Left lung (tissue), 4 donors: ENCODE measurements at regions not wholly inside any gene's neighbourhood (a gene's known extent, or its start where the extent isn't known, plus 50 kb on each side); places are given as distances from the start of the nearest gene placed in this dataset.

ENCODE experiments used
- ATAC-seq: fragments of 200-7000 bp; cut with Tn5 transposase; one replicate; pipeline ENCODE4 v1.9.1; 2020; ENCODE audit warnings: moderate library complexity
- DNase-seq, 4 donors: peaks; one replicate each; pipeline ENCODE4 v3.0.0-alpha.2; 2013 to 2020
- H3K27ac ChIP-seq, 2 donors: fragments of 200-600 bp; sonication (generic) in 1 of 2; one replicate each; pipeline versions ENCODE4 v1.5.0 to v1.8.0; 2020 to 2021
- H3K27me3 ChIP-seq, 2 donors: fragments of 200-600 bp; sonication (generic) in 1 of 2; one replicate each; pipeline versions ENCODE4 v1.5.0 to v1.8.0; 2020 to 2021
- H3K36me3 ChIP-seq, 2 donors: fragments of 200-600 bp; sonication (generic) in 1 of 2; one replicate each; pipeline versions ENCODE4 v1.5.0 to v1.8.0; 2020 to 2021
- H3K4me1 ChIP-seq, 2 donors: fragments of 200-600 bp; one replicate each; pipeline ENCODE4 v1.8.0; 2021
- H3K4me3 ChIP-seq, 2 donors: fragments of 200-600 bp; sonication (generic) in 1 of 2; one replicate each; pipeline versions ENCODE4 v1.5.0 to v1.8.0; 2020 to 2021; ENCODE audit warnings: mild to moderate bottlenecking in 1 of 2
- H3K9me3 ChIP-seq, 2 donors: fragments of 200-600 bp; sonication (generic) in 1 of 2; one replicate each; pipeline versions ENCODE4 v1.5.0 to v1.8.0; 2020 to 2021
- CTCF ChIP-seq, 2 donors: fragments of 200-600 bp; sonication (generic) in 1 of 2; IDR thresholded peaks; one replicate each; pipeline versions ENCODE4 v1.5.0 to v1.8.0; 2021; ENCODE audit warnings: antibody characterized with exemption in 2 of 2
- intact Hi-C, 2 donors: fragments of 100-400 bp; cut with DNase I; formaldehyde crosslinking; loops; one replicate each; pipeline versions ENCODE4 v1.11.2 to v1.14.2; 2022
- donor health status: DM: no; HTN: yes; CAD: no.
- donor health status: DM: no; HTN: no; CAD: no.

- Histone ChIP-seq H3K9me3 (peaks cover 0 to 15% of the 10 kb centered on the region in 2 donors), H3K27me3 (no peaks in the 10 kb centered on the region), H3K4me1 (no peaks in the 10 kb centered on the region), H3K36me3 (no peaks in the 10 kb centered on the region), H3K27ac (no peak overlapping the region), H3K4me3 (no peak overlapping the region)
- intact Hi-C loops = no loop called here
- DNase-seq = no peak
- TF ChIP-seq CTCF (IDR thresholded peaks at IDR 0.05) = no peak
- peak; percentile 93 for ATAC-seq
These were observed 1456.1 kb downstream of the BRINP3 start for GRCh38 chr1:189021577-189021976.

- Histone ChIP-seq H3K27ac (no peak overlapping the region), H3K9me3 (peaks cover 0 to 15% of the 10 kb centered on the region in 2 donors), H3K27me3 (no peaks in the 10 kb centered on the region), H3K36me3 (no peaks in the 10 kb centered on the region), H3K4me3 (no peak overlapping the region), H3K4me1 (no peaks in the 10 kb centered on the region)
- no peak for DNase-seq
- TF ChIP-seq CTCF (IDR thresholded peaks at IDR 0.05) = no peak
- intact Hi-C loops = no loop called here
- ATAC-seq = no peak
These were observed 1455.6 kb downstream of the BRINP3 start for GRCh38 chr1:189022015-189022414.

GRCh38 chr1:189027512-189027911 is 1450.2 kb downstream of the BRINP3 start:
- Histone ChIP-seq H3K4me3 (no peak overlapping the region), H3K4me1 (no peaks in the 10 kb centered on the region), H3K36me3 (no peaks in the 10 kb centered on the region), H3K27ac (no peak overlapping the region), H3K27me3 (no peaks in the 10 kb centered on the region), H3K9me3 (peaks cover 0 to 11% of the 10 kb centered on the region in 2 donors)
- peak; percentile 61 for ATAC-seq
- DNase-seq = no peak
- intact Hi-C loops = no loop called here
- no peak for TF ChIP-seq CTCF (IDR thresholded peaks at IDR 0.05)

DNA sequence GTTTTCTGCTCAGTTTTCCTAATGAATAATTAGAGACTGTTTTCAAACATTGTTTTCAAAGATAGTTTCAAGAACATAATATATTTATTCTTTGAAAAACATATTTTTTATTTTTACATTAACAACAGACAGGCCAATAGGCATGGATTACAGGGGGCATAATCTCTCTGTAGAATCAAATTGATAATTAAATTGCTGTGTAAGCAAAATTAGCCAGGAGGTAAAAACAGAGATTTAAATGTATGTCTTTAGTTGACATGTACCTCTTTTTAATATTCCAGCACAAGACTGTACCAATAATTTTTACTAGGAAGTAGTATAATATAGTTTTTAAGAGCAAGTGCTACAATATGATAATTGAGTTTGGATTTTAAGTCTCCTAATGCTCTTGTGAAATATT is 1444.5 kb downstream of the BRINP3 start:
- Histone ChIP-seq H3K27ac (no peak overlapping the region), H3K4me3 (no peak overlapping the region), H3K27me3 (no peaks in the 10 kb centered on the region), H3K36me3 (no peaks in the 10 kb centered on the region), H3K4me1 (no peaks in the 10 kb centered on the region), H3K9me3 (no peaks in the 10 kb centered on the region)
- TF ChIP-seq CTCF (IDR thresholded peaks at IDR 0.05) = no peak
- no peak for ATAC-seq
- intact Hi-C loops = no loop called here
- DNase-seq = no peak

GRCh38 chr1:189036628-189037027 is 1441.0 kb downstream of the BRINP3 start:
- no peaks in the 10 kb centered on the region for H3K9me3 ChIP-seq
- no peak for ATAC-seq
- intact Hi-C loops = no loop called here

More at GRCh38 chr1:189036628-189037027, 1441.0 kb downstream of the BRINP3 start:
- Histone ChIP-seq H3K27me3 (no peaks in the 10 kb centered on the region), H3K4me3 (no peak overlapping the region), H3K36me3 (no peaks in the 10 kb centered on the region), H3K4me1 (no peaks in the 10 kb centered on the region), H3K27ac (no peak overlapping the region)
- TF ChIP-seq CTCF (IDR thresholded peaks at IDR 0.05) = no peak
- DNase-seq = no peak
